ENCODE measurements at regions not wholly inside any gene's neighbourhood (a gene's known extent, or its start where the extent isn't known, plus 50 kb on each side); places are given as distances from the start of the nearest gene placed in this dataset.

- DNase-seq (ENCODE audit: low read depth) = no peak
Measured at GRCh38 chr5:21171038-21171437, 1183.0 kb upstream of the CDH18 start.

DNA sequence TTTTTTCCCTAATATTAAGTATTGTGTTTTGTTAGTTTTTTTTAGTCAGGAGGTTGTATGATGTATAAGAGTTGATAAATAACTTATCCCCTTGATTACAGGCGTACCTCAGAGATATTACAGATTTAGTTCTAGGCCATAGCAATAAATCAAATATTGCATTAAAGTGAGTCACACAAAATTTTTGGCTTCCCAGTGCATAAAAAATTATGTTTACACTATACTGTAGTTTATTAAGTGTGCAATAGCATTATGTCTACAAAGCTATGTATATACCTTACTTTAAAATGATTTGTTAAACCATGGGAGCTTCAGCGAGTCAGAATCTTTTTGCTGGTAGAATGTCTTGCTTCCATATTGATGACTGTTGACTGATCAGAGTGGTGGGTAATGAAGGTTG lies 1180.6 kb upstream of the CDH18 start:
- no peak for DNase-seq (ENCODE audit: low read depth)

DNA sequence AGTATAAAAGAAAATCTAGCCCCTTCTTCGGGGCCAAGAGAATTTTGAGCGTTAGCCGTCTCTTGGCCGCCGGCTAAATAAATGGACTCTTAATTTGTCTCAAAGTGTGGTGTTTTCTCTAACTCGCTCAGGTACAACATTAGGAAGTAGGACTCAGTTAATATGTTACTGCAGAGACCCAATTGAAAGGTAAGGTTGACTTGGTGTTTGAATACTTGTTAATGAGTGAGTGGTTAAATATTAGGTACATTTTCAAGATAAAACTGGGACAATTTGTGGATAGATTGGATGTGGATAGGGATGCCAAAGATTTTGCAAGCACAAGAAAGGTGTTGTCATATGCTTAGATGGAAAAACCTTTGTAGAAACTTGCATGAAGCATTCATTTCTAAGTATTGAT lies 1177.3 kb upstream of the CDH18 start:
- DNase-seq (ENCODE audit: low read depth) = no peak

- DNase-seq (ENCODE audit: low read depth) = no peak
Measured at GRCh38 chr5:21164425-21164824, 1176.4 kb upstream of the CDH18 start.

GRCh38 chr5:21159510-21160059 lies 1171.6 kb upstream of the CDH18 start:
- no peak for DNase-seq (ENCODE audit: low read depth)

DNA sequence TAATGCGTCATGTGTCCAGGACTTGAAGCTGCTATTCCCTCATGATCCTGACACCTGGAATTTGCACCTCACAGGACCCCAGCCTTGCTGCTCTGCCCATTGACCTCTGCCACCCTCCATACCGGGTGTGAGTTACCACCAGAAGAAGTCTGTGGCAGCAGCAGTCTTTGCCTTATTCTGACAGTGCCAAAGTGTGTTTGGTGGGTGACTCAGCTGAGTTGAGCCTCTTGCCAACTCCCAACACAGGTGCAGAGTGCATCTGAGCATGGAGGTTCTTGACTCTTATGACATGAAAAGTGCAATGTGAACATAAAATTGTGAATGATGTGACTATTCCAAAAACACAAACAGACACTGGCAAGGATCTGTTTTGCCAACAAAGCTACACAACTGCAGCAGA lies 1166.5 kb upstream of the CDH18 start:
- DNase-seq (ENCODE audit: low read depth) = no peak

DNA sequence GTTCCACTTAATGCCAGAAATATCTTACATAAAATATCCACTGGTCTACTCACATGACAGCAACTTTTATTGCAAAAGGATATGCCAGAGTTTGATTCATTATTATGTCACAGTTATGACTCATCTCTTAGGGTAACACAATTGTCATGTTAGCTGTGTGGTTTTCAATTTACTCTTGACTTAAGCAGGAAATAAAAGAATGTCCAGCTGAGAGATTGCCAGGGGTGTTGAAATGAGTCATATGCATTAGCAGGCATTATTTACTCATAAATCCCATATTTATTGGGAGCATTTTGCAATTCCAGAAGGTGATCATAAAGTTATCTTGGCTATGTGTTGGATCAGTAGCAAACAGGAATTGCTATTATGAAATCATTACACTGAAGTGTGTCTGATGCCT lies 1164.6 kb upstream of the CDH18 start:
- DNase-seq (ENCODE audit: low read depth) = no peak

GRCh38 chr5:21145376-21145775 lies 1157.4 kb upstream of the CDH18 start:
- DNase-seq (ENCODE audit: low read depth) = no peak

DNA sequence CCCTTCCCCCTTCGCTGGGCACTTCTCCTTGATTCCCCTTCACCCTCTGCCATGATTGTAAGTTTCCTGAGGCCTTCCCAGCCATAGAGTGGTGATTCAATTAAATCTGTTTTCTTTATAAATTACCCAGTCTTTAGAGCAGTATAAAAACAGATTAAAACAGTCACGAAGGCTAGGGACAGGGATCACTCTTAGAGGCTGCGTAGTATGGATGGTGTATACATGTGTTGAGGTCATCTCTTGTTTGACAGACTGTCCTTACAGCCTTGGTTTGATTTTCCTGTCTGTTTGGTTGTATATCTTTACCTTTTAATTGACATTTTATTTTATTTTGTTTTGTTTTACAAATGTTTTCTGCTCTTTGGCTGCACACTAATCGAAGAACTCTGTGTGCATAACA lies 1155.7 kb upstream of the CDH18 start:
- no peak for DNase-seq (ENCODE audit: low read depth)

GRCh38 chr5:21142791-21143190 lies 1154.8 kb upstream of the CDH18 start:
- no peak for DNase-seq (ENCODE audit: low read depth)

- no peak for DNase-seq (ENCODE audit: low read depth)
Measured at GRCh38 chr5:21140987-21141386, 1153.0 kb upstream of the CDH18 start.

DNA sequence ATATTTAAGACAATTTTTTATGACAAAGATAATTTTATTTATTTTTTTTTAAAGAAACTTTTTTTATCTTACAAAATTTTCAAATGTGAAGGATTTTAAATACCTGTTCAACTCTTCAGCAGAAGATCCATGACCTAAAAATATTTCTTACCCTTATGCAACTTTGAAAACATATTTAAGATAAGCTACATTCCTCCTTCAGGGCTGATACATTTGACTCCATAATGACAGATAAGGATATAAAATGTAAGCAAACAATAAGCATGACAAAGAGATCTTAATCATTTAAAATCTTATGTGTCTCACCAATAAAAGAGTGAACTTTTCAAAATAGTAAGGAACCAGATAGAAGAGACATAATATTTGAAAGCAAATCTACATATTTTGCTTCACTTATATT lies 1138.2 kb upstream of the CDH18 start:
- no peak for DNase-seq (ENCODE audit: low read depth)

DNA sequence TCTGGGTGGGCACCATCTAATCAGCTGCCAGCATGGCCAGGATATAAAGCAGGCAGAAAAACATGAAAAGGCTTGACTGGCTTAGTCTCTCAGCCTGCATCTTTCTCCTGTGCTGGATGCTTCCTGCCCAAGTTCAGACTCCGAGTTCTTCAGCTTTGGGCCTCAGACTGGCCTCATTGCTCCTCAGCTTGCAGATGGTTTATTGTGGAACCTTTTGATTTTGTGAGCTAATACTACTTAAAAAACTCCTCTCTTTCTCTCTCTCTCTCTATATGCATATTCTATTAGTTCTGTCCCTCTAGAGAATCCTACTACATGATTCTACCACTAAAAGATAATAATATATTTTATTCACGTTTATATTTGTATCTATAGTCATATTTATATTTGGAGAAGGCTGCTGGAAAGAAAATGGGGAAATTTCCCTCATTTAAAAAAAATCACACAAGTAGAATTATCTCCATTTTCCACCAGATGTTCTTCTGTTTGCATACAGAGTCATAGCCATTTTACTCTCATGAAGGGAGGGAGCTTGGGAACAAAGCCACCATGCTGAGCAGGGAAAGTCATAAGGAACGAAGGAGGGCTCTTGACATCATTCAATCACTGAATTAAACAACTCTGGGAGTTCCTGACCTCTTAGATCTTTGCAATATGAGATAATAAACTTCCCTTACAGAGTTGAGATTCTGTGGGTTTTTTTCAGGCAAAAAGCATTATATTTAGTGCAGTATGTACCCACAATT lies 1137.4 kb upstream of the CDH18 start:
- DNase-seq (ENCODE audit: low read depth) = no peak

DNA sequence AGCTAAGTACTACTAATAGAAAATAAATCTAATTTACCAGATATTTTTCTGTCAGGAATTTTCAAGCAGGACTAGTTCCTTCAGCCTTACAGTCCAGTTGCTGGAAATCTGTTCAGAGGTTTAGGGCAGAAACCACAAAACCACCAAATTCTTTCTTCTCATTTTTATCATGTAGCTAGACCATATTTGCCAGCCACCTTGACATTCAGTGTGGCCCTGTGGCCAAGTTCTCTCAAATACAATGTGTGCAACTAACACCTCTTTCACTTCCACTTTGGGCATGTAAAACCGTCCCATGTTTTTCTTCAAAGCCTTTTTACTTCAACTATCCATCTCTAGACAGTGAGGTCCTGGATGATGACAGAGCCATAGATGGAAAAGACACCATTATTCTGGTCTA lies 1133.2 kb upstream of the CDH18 start:
- no peak for DNase-seq (ENCODE audit: low read depth)

- DNase-seq (ENCODE audit: low read depth) = no peak
Measured at GRCh38 chr5:21097661-21098060, 1109.7 kb upstream of the CDH18 start.

- DNase-seq (ENCODE audit: low read depth) = no peak
Measured at GRCh38 chr5:21094619-21095018, 1106.6 kb upstream of the CDH18 start.

DNA sequence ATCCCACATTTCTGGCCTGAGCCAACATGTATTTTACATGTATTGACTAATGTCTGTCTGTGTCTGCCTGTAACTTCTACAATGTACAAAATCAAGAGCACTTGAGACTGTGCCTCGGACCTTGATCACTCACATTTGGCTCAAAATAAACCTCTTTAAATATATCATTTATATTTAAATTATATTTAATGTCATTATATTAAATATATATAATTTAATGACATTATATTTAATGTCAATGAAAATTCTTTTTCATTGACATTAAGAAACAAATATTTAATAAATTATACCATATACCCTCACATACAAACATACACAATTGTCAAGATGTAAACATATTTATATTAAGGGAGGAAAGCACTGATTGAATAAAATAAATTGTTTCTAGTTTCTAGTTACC lies 1099.8 kb upstream of the CDH18 start:
- no peak for DNase-seq (ENCODE audit: low read depth)

DNA sequence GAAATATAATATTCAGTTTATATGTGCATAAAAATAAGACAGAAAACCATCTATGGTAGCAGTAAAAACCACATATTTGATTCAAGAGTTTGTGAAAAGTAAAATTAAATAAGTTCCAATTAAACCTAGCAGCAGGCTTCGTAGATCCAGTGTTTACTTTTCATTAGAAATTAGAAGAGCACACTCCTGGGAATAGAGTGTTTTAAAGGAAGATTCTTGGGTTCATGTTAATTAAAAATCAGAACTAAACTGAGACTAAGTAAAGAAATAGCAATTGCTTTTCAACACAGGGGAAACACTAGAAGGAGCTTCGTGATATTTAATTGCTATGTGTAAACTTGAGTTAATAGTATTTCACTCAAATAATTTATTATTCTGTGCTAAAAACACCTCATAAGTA lies 1097.8 kb upstream of the CDH18 start:
- DNase-seq (ENCODE audit: low read depth) = no peak

GRCh38 chr5:21071986-21072385 lies 1084.0 kb upstream of the CDH18 start:
- DNase-seq (ENCODE audit: low read depth) = no peak

DNA sequence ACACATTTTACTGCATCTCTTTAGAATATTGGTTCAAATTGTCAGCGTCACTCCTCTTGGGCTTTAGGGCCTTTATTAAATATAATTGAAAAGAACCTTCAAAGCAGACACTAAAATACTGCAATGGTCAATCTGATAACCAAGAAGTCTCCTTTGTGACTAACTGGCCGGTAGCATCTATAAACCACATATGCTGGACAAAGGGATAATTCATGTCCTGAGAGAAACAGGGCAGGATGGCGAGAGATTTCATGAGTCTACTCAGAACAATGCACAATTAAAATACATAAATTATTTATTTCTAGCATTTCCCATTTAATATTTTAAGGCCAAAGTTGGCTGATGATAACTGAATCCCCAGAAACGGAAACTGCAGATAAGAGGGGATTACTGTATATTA lies 1083.4 kb upstream of the CDH18 start:
- no peak for DNase-seq (ENCODE audit: low read depth)

- no peak for DNase-seq (ENCODE audit: low read depth)
Measured at GRCh38 chr5:21070858-21071257, 1082.9 kb upstream of the CDH18 start.

- DNase-seq (ENCODE audit: low read depth) = no peak
Measured at GRCh38 chr5:21067724-21068123, 1079.7 kb upstream of the CDH18 start.

DNA sequence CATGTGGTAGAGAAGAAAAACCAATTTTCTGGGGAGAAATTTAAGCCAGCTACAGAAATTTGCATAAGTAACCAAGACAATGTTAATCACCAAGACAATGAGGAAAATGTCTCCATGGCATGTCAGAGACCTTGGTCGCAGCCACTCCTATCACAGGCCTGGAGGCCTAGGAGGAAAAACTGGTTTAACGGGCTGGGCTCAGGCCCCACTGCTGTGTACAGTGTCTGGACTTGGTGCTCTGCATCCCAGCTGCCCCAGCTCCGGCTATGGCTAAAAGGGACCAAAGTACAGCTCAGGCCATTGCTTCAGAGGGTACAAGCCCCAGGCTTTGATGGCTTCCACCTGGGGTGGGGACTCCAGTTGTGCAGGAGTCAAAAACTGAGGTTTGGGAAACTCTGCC lies 1075.1 kb upstream of the CDH18 start:
- DNase-seq (ENCODE audit: low read depth) = no peak

GRCh38 chr5:21058289-21058688 lies 1070.3 kb upstream of the CDH18 start:
- no peak for DNase-seq (ENCODE audit: low read depth)
